ENCODE measurements at regions not wholly inside any gene's neighbourhood (a gene's known extent, or its start where the extent isn't known, plus 50 kb on each side); places are given as distances from the start of the nearest gene placed in this dataset.
A peak's percentile ranks its signal among the peaks of the same experiment; 100 is the strongest.

DNA sequence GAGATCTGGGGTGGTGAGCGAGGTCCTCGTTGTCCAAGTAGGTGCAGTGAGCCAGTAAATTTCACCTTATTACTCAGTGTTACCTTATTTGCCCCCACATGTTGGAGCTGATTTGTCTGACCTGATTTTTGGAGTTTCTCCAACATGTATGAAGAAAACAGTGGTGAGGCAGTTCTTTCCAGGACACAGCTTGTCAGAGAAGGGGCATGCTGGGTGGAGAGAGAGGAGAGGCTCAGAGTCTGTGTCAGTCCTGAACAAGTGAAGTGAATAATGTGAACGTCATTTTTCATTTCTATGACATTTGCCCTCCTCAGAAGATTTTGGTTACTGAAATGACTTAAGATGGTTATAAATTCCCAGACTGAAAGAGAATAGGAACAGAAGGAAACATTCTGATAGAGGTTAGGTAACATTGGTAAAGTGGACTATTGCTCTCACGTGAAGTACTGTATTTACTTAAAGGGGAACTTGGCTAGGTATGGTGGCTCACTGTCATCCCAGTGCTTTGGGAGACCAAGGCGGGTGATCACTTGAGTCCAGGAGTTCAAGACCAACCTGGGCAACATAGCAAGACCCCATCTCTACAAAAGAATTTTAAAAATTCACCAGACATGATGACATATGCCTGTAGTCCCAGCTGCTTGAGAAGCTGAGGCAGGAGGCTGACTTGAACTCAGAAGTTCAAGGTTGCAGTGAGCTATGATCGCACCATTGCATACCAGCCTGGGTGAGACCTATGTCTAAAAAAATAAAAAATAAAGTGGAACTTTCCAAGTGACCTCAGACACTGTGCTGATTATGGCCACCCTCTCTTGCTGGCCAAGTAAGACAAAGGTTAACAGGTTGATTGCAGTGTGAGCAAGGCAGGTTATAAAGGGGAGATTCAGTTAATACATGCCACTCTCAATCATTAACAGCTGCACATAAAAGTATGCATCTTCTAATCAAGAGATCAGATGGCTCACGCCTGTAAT lies 184.3 kb downstream of the EDN1 start:
- intact Hi-C loops (cut with DNase I), result no loop called here
- H3K9me3 ChIP-seq (ENCODE audit: control insufficient read depth in 2 of 3, insufficient read depth in 1 of 3, low read length in 3 of 3), result no peaks in the 10 kb centered on the region
- no peaks in the 10 kb centered on the region for H3K36me3 ChIP-seq (ENCODE audit: control insufficient read depth in 2 of 3, insufficient read depth in 3 of 3, low read length in 3 of 3)
- no peak for FAIRE-seq
- H3K27me3 ChIP-seq (ENCODE audit: control insufficient read depth, insufficient read depth, low read length), result no peaks in the 10 kb centered on the region
- TF ChIP-seq, protein P1, sequence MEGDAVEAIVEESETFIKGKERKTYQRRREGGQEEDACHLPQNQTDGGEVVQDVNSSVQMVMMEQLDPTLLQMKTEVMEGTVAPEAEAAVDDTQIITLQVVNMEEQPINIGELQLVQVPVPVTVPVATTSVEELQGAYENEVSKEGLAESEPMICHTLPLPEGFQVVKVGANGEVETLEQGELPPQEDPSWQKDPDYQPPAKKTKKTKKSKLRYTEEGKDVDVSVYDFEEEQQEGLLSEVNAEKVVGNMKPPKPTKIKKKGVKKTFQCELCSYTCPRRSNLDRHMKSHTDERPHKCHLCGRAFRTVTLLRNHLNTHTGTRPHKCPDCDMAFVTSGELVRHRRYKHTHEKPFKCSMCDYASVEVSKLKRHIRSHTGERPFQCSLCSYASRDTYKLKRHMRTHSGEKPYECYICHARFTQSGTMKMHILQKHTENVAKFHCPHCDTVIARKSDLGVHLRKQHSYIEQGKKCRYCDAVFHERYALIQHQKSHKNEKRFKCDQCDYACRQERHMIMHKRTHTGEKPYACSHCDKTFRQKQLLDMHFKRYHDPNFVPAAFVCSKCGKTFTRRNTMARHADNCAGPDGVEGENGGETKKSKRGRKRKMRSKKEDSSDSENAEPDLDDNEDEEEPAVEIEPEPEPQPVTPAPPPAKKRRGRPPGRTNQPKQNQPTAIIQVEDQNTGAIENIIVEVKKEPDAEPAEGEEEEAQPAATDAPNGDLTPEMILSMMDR (IDR thresholded peaks at IDR 0.05; ENCODE audit: borderline replicate concordance, extremely low read depth, insufficient read depth), result no peak
- peaks cover 0 to 4% (median 0%) of the 10 kb centered on the region in 3 donors for H3K4me1 ChIP-seq (ENCODE audit: control insufficient read depth in 2 of 3, insufficient read depth in 2 of 3, low read depth in 1 of 3, low read length in 3 of 3)
- no peak overlapping the region for H3K9ac ChIP-seq (ENCODE audit: low read length in 3 of 3)
- peak overlapping the region; percentile 52 to 68 for H3K27ac ChIP-seq (ENCODE audit: low read depth in 2 of 2, low read length in 2 of 2)
- no peak overlapping the region for H3K4me3 ChIP-seq (ENCODE audit: low read length in 3 of 3)
- no peak for DNase-seq

DNA sequence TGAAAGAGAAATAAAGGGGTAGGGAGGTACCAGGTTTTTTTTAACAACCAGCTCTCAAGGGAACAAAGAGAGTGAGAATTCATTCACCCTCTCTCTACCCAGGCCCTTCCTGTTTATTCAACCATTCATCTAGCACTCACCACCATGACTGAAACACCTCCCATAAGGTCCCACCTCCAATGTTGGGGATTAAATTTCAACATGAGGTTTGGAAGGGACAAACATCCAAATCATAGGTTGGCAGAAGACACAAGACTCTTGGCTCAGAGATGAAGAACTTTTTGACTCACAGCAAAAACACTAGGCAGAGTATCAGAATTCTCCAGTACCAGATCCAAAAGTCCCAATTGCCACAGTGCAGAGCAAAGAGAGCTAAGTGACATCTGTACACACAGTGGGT lies 186.3 kb downstream of the EDN1 start:
- Histone ChIP-seq H3K27me3 (ENCODE audit: control insufficient read depth, insufficient read depth, low read length) (no peaks in the 10 kb centered on the region), H3K4me3 (ENCODE audit: low read length in 3 of 3) (no peak overlapping the region), H3K4me1 (ENCODE audit: control insufficient read depth in 2 of 3, insufficient read depth in 2 of 3, low read depth in 1 of 3, low read length in 3 of 3) (peaks cover 0 to 4% (median 0%) of the 10 kb centered on the region in 3 donors), H3K9me3 (ENCODE audit: control insufficient read depth in 2 of 3, insufficient read depth in 1 of 3, low read length in 3 of 3) (no peaks in the 10 kb centered on the region), H3K27ac (ENCODE audit: low read depth in 2 of 2, low read length in 2 of 2) (no peak overlapping the region), H3K9ac (ENCODE audit: low read length in 3 of 3) (no peak overlapping the region), H3K36me3 (ENCODE audit: control insufficient read depth in 2 of 3, insufficient read depth in 3 of 3, low read length in 3 of 3) (no peaks in the 10 kb centered on the region)
- DNase-seq (no peak), FAIRE-seq (no peak)
- intact Hi-C loops (cut with DNase I), result no loop called here
- TF ChIP-seq, protein P1 (IDR thresholded peaks at IDR 0.05; ENCODE audit: borderline replicate concordance, extremely low read depth, insufficient read depth), result no peak

- H3K4me3 ChIP-seq (ENCODE audit: low read length in 3 of 3), result no peak overlapping the region
- no peak overlapping the region for H3K27ac ChIP-seq (ENCODE audit: low read depth in 2 of 2, low read length in 2 of 2)
- H3K36me3 ChIP-seq (ENCODE audit: control insufficient read depth in 2 of 3, insufficient read depth in 3 of 3, low read length in 3 of 3), result no peaks in the 10 kb centered on the region
- FAIRE-seq (no peak), DNase-seq (no peak)
- intact Hi-C loops (cut with DNase I), result no loop called here
- H3K4me1 ChIP-seq (ENCODE audit: control insufficient read depth in 2 of 3, insufficient read depth in 2 of 3, low read depth in 1 of 3, low read length in 3 of 3), result peaks cover 0 to 4% (median 0%) of the 10 kb centered on the region in 3 donors
- no peak overlapping the region for H3K9ac ChIP-seq (ENCODE audit: low read length in 3 of 3)
- no peaks in the 10 kb centered on the region for H3K9me3 ChIP-seq (ENCODE audit: control insufficient read depth in 2 of 3, insufficient read depth in 1 of 3, low read length in 3 of 3)
- H3K27me3 ChIP-seq (ENCODE audit: control insufficient read depth, insufficient read depth, low read length), result no peaks in the 10 kb centered on the region
- TF ChIP-seq, protein P1 (IDR thresholded peaks at IDR 0.05; ENCODE audit: borderline replicate concordance, extremely low read depth, insufficient read depth), result no peak
Measured at GRCh38 chr6:12477616-12478015, 187.5 kb downstream of the EDN1 start.
